ENCODE measurements at regions not wholly inside any gene's neighbourhood (a gene's known extent, or its start where the extent isn't known, plus 50 kb on each side); places are given as distances from the start of the nearest gene placed in this dataset.

- no peak for DNase-seq (ENCODE audit: low spot score in 2 of 2)
- 86 to 88% methylated on average over 8 of the region's 8 CpGs for WGBS, 2 donors
These were observed 169.0 kb downstream of the IRF8 start for GRCh38 chr16:86067936-86068335.

GRCh38 chr16:86068722-86069121 lies 169.8 kb downstream of the IRF8 start:
- no peak overlapping the region for H3K4me3 ChIP-seq
- H3K27me3 ChIP-seq, result peaks cover 0 to 20% of the 10 kb centered on the region in 2 donors
- 93 to 94% methylated on average over 8 of the region's 8 CpGs for WGBS, 2 donors
- no peaks in the 10 kb centered on the region for H3K9me3 ChIP-seq
- no peak overlapping the region for H3K27ac ChIP-seq
- no peaks in the 10 kb centered on the region for H3K36me3 ChIP-seq
- no peak for DNase-seq (ENCODE audit: low spot score in 2 of 2)
- peaks cover 0 to 4% (median 0%) of the 10 kb centered on the region in 4 donors for H3K4me1 ChIP-seq
- no peak for TF ChIP-seq POLR2A (IDR thresholded peaks at IDR 0.05)
- no peak for TF ChIP-seq EP300 (IDR thresholded peaks at IDR 0.05)
- TF ChIP-seq CTCF (IDR thresholded peaks at IDR 0.05), result no peak

More at GRCh38 chr16:86067936-86068335, 169.0 kb downstream of the IRF8 start:
- H3K36me3 ChIP-seq, result no peaks in the 10 kb centered on the region
- H3K4me3 ChIP-seq, result no peak overlapping the region
- H3K9me3 ChIP-seq, result no peaks in the 10 kb centered on the region
- H3K27ac ChIP-seq, result no peak overlapping the region
- peaks cover 0 to 13% of the 10 kb centered on the region in 2 donors for H3K27me3 ChIP-seq
- TF ChIP-seq CTCF (IDR thresholded peaks at IDR 0.05), result no peak
- no peak for TF ChIP-seq EP300 (IDR thresholded peaks at IDR 0.05)
- TF ChIP-seq POLR2A (IDR thresholded peaks at IDR 0.05), result no peak
- H3K4me1 ChIP-seq, result peaks cover 0 to 4% (median 0%) of the 10 kb centered on the region in 4 donors

- no peak overlapping the region for H3K27ac ChIP-seq
- TF ChIP-seq EP300 (IDR thresholded peaks at IDR 0.05), result no peak
- no peak for TF ChIP-seq CTCF (IDR thresholded peaks at IDR 0.05)
- no peak for TF ChIP-seq POLR2A (IDR thresholded peaks at IDR 0.05)
- 57 to 79% methylated on average over 13 to 21 of the region's 21 CpGs for WGBS, 2 donors
These were observed 170.9 kb downstream of the IRF8 start for GRCh38 chr16:86069736-86070298.

GRCh38 chr16:86070484-86070883 lies 171.5 kb downstream of the IRF8 start:
- WGBS, 2 donors, result 62 to 70% methylated on average over 6 of the region's 6 CpGs
- no peak for DNase-seq (ENCODE audit: low spot score in 2 of 2)
- Histone ChIP-seq H3K27me3 (peaks cover 0 to 35% of the 10 kb centered on the region in 2 donors), H3K9me3 (no peaks in the 10 kb centered on the region), H3K4me3 (no peak overlapping the region), H3K36me3 (no peaks in the 10 kb centered on the region), H3K4me1 (peaks cover 0 to 4% (median 0%) of the 10 kb centered on the region in 4 donors), H3K27ac (no peak overlapping the region)
- no peak for TF ChIP-seq POLR2A (IDR thresholded peaks at IDR 0.05)
- TF ChIP-seq CTCF (IDR thresholded peaks at IDR 0.05), result no peak
- TF ChIP-seq EP300 (IDR thresholded peaks at IDR 0.05), result no peak

More at GRCh38 chr16:86069736-86070298, 170.9 kb downstream of the IRF8 start:
- Histone ChIP-seq H3K36me3 (no peaks in the 10 kb centered on the region), H3K9me3 (no peaks in the 10 kb centered on the region), H3K4me3 (no peak overlapping the region), H3K27me3 (peaks cover 0 to 30% of the 10 kb centered on the region in 2 donors), H3K4me1 (peaks cover 0 to 4% (median 0%) of the 10 kb centered on the region in 4 donors)
- DNase-seq (ENCODE audit: low spot score in 2 of 2), result no peak

GRCh38 chr16:86070971-86071370 lies 172.0 kb downstream of the IRF8 start:
- no peak overlapping the region for H3K27ac ChIP-seq
- H3K4me1 ChIP-seq, result peaks cover 0 to 4% (median 0%) of the 10 kb centered on the region in 4 donors
- peaks cover 0 to 35% of the 10 kb centered on the region in 2 donors for H3K27me3 ChIP-seq
- no peak for DNase-seq (ENCODE audit: low spot score in 2 of 2)
- TF ChIP-seq EP300 (IDR thresholded peaks at IDR 0.05) (no peak), CTCF (IDR thresholded peaks at IDR 0.05) (no peak), POLR2A (IDR thresholded peaks at IDR 0.05) (no peak)
- WGBS, 2 donors, result 73 to 87% methylated on average over 7 of the region's 7 CpGs
- no peak overlapping the region for H3K4me3 ChIP-seq
- H3K9me3 ChIP-seq, result no peaks in the 10 kb centered on the region
- no peaks in the 10 kb centered on the region for H3K36me3 ChIP-seq

Measured in tibial nerve (tissue), 4 donors.